B cell (primary cell): ENCODE measurements at regions not wholly inside any gene's neighbourhood (a gene's known extent, or its start where the extent isn't known, plus 50 kb on each side); places are given as distances from the start of the nearest gene placed in this dataset.

Experiments used
- ATAC-seq: fragments of 200-7000 bp; cut with Tn5 transposase; one replicate; pipeline ENCODE4 v1.10.0; 2021; ENCODE audit warnings: low read depth, mild to moderate bottlenecking, moderate number of reproducible peaks, moderate library complexity
- CTCF ChIA-PET: fragments of 350-600 bp; sonication (Branson Sonifier 250); formaldehyde crosslinking; loops from one replicate; lab custom pipeline; 2021; ENCODE audit warnings: antibody characterized with exemption, inconsistent platforms; lab: Charles Lee
- POLR2A ChIA-PET: fragments of 350-600 bp; sonication (Branson Sonifier 250); formaldehyde crosslinking; loops from one replicate; lab custom pipeline; 2021; ENCODE audit warnings: antibody characterized with exemption; lab: Charles Lee
- DNase-seq: peaks from one replicate; pipeline ENCODE4 v3.0.0; 2013
- H2AFZ ChIP-seq: 2 replicates; pipeline ENCODE4 v1.6.1; 2012; ENCODE audit warnings: mild to moderate bottlenecking, low read depth, low read length; ENCODE audit not compliant: insufficient read depth, poor library complexity, severe bottlenecking
- H3K27ac ChIP-seq, 2 donors: 1 replicate in 1 of 2; 2 replicates in 1 of 2; pipeline ENCODE4 v1.5.1; 2012 to 2013; ENCODE audit warnings: low read length in 2 of 2, mild to moderate bottlenecking in 2 of 2, moderate library complexity in 1 of 2
- H3K27me3 ChIP-seq, 4 experiments: fragments of 200-600 bp in 1 of 4; sonication (generic) in 1 of 4; replicated peaks in 1 of 4; 1 replicate in 2 of 4; 2 replicates in 2 of 4; pipeline versions ENCODE4 v1.6.1 to v1.7.0; 2013 to 2016; ENCODE audit warnings: low read length in 3 of 4, mild to moderate bottlenecking in 2 of 4, mixed read lengths in 1 of 4, moderate library complexity in 1 of 4; ENCODE audit not compliant: insufficient read depth in 4 of 4, control insufficient read depth in 3 of 4; ENCODE audit errors: control extremely low read depth in 1 of 4
- H3K36me3 ChIP-seq, 2 experiments: replicated peaks in 1 of 2; 1 replicate in 1 of 2; 2 replicates in 1 of 2; pipeline versions ENCODE4 v1.6.1 to v1.7.1; 2013; ENCODE audit warnings: low read length in 1 of 2; ENCODE audit not compliant: insufficient read depth in 2 of 2, control insufficient read depth in 1 of 2; ENCODE audit errors: control extremely low read depth in 1 of 2, extremely low read depth in 1 of 2
- H3K4me1 ChIP-seq, 2 donors: fragments of 200-600 bp in 1 of 2; sonication (generic) in 1 of 2; 1 replicate in 1 of 2; 2 replicates in 1 of 2; pipeline versions ENCODE4 v1.5.1 to v1.6.1; 2013 to 2017; ENCODE audit warnings: low read length in 2 of 2; ENCODE audit not compliant: control insufficient read depth in 2 of 2, insufficient read depth in 2 of 2
- H3K4me2 ChIP-seq: replicated peaks from 2 replicates; pipeline ENCODE3; 2012; ENCODE audit warnings: mild to moderate bottlenecking, low read depth, low read length; ENCODE audit not compliant: poor library complexity, severe bottlenecking
- H3K4me3 ChIP-seq, 5 experiments: fragments of 200-600 bp in 1 of 5; sonication (generic) in 1 of 5; 1 replicate in 3 of 5; 2 replicates in 2 of 5; pipeline versions ENCODE4 v1.5.1 to v1.7.0; 2011 to 2016; ENCODE audit warnings: low read length in 4 of 5, mild to moderate bottlenecking in 4 of 5, low read depth in 2 of 5, control low read depth in 1 of 5, moderate library complexity in 1 of 5; ENCODE audit not compliant: insufficient read depth in 1 of 5; ENCODE audit errors: control extremely low read depth in 1 of 5, extremely low read depth in 1 of 5
- H3K79me2 ChIP-seq: fragments of 200-600 bp; sonication (generic); one replicate; pipeline ENCODE4 v1.6.0; 2016; ENCODE audit warnings: low read length; ENCODE audit not compliant: control insufficient read depth, insufficient read depth
- H3K9ac ChIP-seq: fragments of 200-600 bp; sonication (generic); 2 replicates; pipeline ENCODE4 v1.6.1; 2017; ENCODE audit warnings: mild to moderate bottlenecking, low read length, moderate library complexity
- H3K9me3 ChIP-seq, 3 donors: one replicate each; pipeline versions ENCODE4 v1.6.1 to v1.7.1; 2013; ENCODE audit warnings: low read length in 2 of 3; ENCODE audit not compliant: control insufficient read depth in 2 of 3, insufficient read depth in 1 of 3; ENCODE audit errors: control extremely low read depth in 1 of 3
- H4K20me1 ChIP-seq: 2 replicates; pipeline ENCODE4 v1.6.0; 2012; ENCODE audit warnings: mild to moderate bottlenecking, low read length; ENCODE audit not compliant: insufficient read depth, control insufficient read depth, poor library complexity, severe bottlenecking
- H3K27ac Mint-ChIP-seq: one replicate; pipeline ENCODE4 v1.8.0; 2021; ENCODE audit warnings: mixed read lengths
- H3K27me3 Mint-ChIP-seq: one replicate; pipeline ENCODE4 v1.8.0; 2021; ENCODE audit warnings: mixed read lengths
- H3K4me1 Mint-ChIP-seq: one replicate; pipeline ENCODE4 v1.8.0; 2021; ENCODE audit warnings: mixed read lengths
- H3K4me3 Mint-ChIP-seq: one replicate; pipeline ENCODE4 v1.8.0; 2021; ENCODE audit warnings: mixed read lengths
- H3K9me3 Mint-ChIP-seq: one replicate; pipeline ENCODE4 v1.8.0; 2022; ENCODE audit warnings: mixed read lengths; ENCODE audit not compliant: insufficient read depth
- CTCF ChIP-seq: fragments of 200-600 bp; IDR thresholded peaks from one replicate; pipeline ENCODE4 v1.8.0; 2022; ENCODE audit warnings: antibody characterized with exemption, mild to moderate bottlenecking
- EZH2 ChIP-seq: IDR thresholded peaks from 2 replicates; pipeline ENCODE4 v1.6.1; 2012; ENCODE audit warnings: borderline replicate concordance, low read depth, mild to moderate bottlenecking, moderate library complexity, low read length; ENCODE audit not compliant: insufficient read depth, poor library complexity, severe bottlenecking
- WGBS: methylation state at CpG from one replicate; pipeline ENCODE4 v1.1.5; 2013; ENCODE audit warnings: missing lambda C conversion rate; ENCODE audit not compliant: insufficient coverage; 5-methylcytosine and 5-hydroxymethylcytosine counted together
- intact Hi-C: fragments of 100-400 bp; cut with micrococcal nuclease; formaldehyde crosslinking; loops from one replicate; pipeline ENCODE4 v1.10.0; 2022

- Mint-ChIP-seq H3K9me3 (no peaks in the 10 kb centered on the region), H3K4me1 (no peaks in the 10 kb centered on the region), H3K27ac (no peak overlapping the region), H3K4me3 (no peak overlapping the region), H3K27me3 (no peaks in the 10 kb centered on the region)
- Histone ChIP-seq H3K4me2 (no peak overlapping the region), H3K4me3 (no peak overlapping the region), H3K9me3 (no peaks in the 10 kb centered on the region), H2AFZ (no peak overlapping the region), H3K79me2 (no peaks in the 10 kb centered on the region), H3K27ac (no peak overlapping the region), H3K4me1 (no peaks in the 10 kb centered on the region), H3K36me3 (no peaks in the 10 kb centered on the region), H3K27me3 (no peaks in the 10 kb centered on the region), H4K20me1 (no peaks in the 10 kb centered on the region), H3K9ac (no peak overlapping the region)
- no peak for DNase-seq
- intact Hi-C loops = no loop called here
- CTCF ChIA-PET = no interaction called here
- TF ChIP-seq EZH2 = no peak
- no peak for ATAC-seq
- POLR2A ChIA-PET = no interaction called here
- WGBS = 100% methylated on average over 1 of the region's 2 CpGs
Measured at GRCh38 chr16:51807551-51807950, 656.5 kb upstream of the SALL1 start.

DNA sequence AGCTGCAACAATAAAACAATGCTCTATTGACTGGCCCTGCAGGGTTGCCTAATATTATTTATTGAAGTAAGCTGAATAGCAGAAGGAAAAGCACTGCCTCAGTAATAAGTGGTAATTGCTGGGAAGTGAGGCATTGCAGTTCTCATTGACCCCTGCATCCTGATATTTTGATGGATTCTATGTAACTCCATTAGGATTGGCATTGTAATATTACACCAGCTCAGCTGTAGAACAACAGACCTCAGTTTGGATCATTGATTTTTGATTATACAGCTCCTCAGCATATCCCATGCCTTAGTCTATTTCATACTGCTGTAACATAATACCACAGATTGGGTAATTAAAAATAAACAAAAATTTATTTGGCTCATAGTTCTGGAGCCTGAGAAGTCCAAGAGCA is 650.6 kb upstream of the SALL1 start:
- no peaks in the 10 kb centered on the region for H3K27me3 ChIP-seq
- CTCF ChIA-PET = no interaction called here
- H3K4me3 Mint-ChIP-seq = no peak overlapping the region

More for the DNA sequence above, 650.6 kb upstream of the SALL1 start:
- ATAC-seq = no peak
- no peak overlapping the region for H3K27ac ChIP-seq
- no peaks in the 10 kb centered on the region for H3K4me1 ChIP-seq
- no peak overlapping the region for H2AFZ ChIP-seq
- Mint-ChIP-seq H3K27ac (no peak overlapping the region), H3K9me3 (peaks cover 4% of the 10 kb centered on the region), H3K27me3 (no peaks in the 10 kb centered on the region), H3K4me1 (no peaks in the 10 kb centered on the region)
- DNase-seq = no peak
- H3K9ac ChIP-seq = no peak overlapping the region
- intact Hi-C loops = no loop called here
- no peaks in the 10 kb centered on the region for H3K9me3 ChIP-seq
- H3K4me2 ChIP-seq = no peak overlapping the region
- POLR2A ChIA-PET = no interaction called here
- TF ChIP-seq CTCF = no peak
- TF ChIP-seq EZH2 = no peak
- H3K4me3 ChIP-seq = no peak overlapping the region
- H3K79me2 ChIP-seq = no peaks in the 10 kb centered on the region
- no peaks in the 10 kb centered on the region for H3K36me3 ChIP-seq
- H4K20me1 ChIP-seq = no peaks in the 10 kb centered on the region
